Neural progenitor cell (in vitro differentiated cells): ENCODE measurements at regions not wholly inside any gene's neighbourhood (a gene's known extent, or its start where the extent isn't known, plus 50 kb on each side); places are given as distances from the start of the nearest gene placed in this dataset.

Experiments used
- DNase-seq: peaks from one replicate; pipeline ENCODE4 v3.0.0-alpha.2; 2016; ENCODE audit warnings: low spot score
- H2AFZ ChIP-seq: fragments of 200-600 bp; sonication (generic); replicated peaks from 2 replicates; pipeline ENCODE4 v1.6.1; 2016; ENCODE audit warnings: antibody characterized with exemption
- H3F3A ChIP-seq: fragments of 200-600 bp; sonication (generic); 2 replicates; pipeline ENCODE4 v1.6.1; 2016; ENCODE audit warnings: antibody characterized with exemption, low read depth
- H3K27ac ChIP-seq: fragments of 200-600 bp; sonication (generic); 2 replicates; pipeline ENCODE4 v1.5.1; 2016; ENCODE audit warnings: mild to moderate bottlenecking
- H3K27me3 ChIP-seq: fragments of 200-600 bp; sonication (generic); 2 replicates; pipeline ENCODE4 v1.6.1; 2016; ENCODE audit warnings: mild to moderate bottlenecking, moderate library complexity
- H3K36me3 ChIP-seq: fragments of 200-600 bp; sonication (generic); 2 replicates; pipeline ENCODE4 v1.5.1; 2016
- H3K4me1 ChIP-seq: fragments of 200-600 bp; sonication (generic); 2 replicates; pipeline ENCODE4 v1.6.1; 2016; ENCODE audit warnings: mixed run types
- H3K4me2 ChIP-seq: fragments of 200-600 bp; sonication (generic); 2 replicates; pipeline ENCODE4 v1.6.1; 2016
- H3K4me3 ChIP-seq: fragments of 200-600 bp; sonication (generic); 2 replicates; pipeline ENCODE4 v1.5.1; 2016
- H3K79me2 ChIP-seq: fragments of 200-600 bp; sonication (generic); 2 replicates; pipeline ENCODE4 v1.6.1; 2016; ENCODE audit warnings: low read depth
- H3K9ac ChIP-seq: fragments of 200-600 bp; sonication (generic); 2 replicates; pipeline ENCODE4 v1.6.1; 2016
- H3K9me3 ChIP-seq: fragments of 200-600 bp; sonication (generic); 2 replicates; pipeline ENCODE4 v1.5.1; 2016; ENCODE audit warnings: low read depth
- H4K20me1 ChIP-seq: fragments of 200-600 bp; sonication (generic); 2 replicates; pipeline ENCODE4 v1.6.1; 2016; ENCODE audit warnings: low read depth
- H3K27ac Mint-ChIP-seq: 3 replicates; pipeline ENCODE4 v1.8.0; 2021; ENCODE audit warnings: mixed read lengths
- H3K27me3 Mint-ChIP-seq: 2 replicates; pipeline ENCODE4 v1.8.0; 2022; ENCODE audit warnings: low read depth, mild to moderate bottlenecking, inconsistent platforms, moderate library complexity, mixed read lengths; ENCODE audit not compliant: insufficient read depth
- H3K36me3 Mint-ChIP-seq: 3 replicates; pipeline ENCODE4 v1.8.0; 2021; ENCODE audit warnings: mixed read lengths
- H3K4me1 Mint-ChIP-seq: 3 replicates; pipeline ENCODE4 v1.8.0; 2021; ENCODE audit warnings: mixed read lengths
- H3K4me3 Mint-ChIP-seq: 3 replicates; pipeline ENCODE4 v1.8.0; 2021; ENCODE audit warnings: mild to moderate bottlenecking, moderate library complexity, mixed read lengths
- H3K9me3 Mint-ChIP-seq: 3 replicates; pipeline ENCODE4 v1.8.0; 2020; ENCODE audit warnings: mixed read lengths
- EZH2 ChIP-seq: fragments of 200-600 bp; sonication (generic); IDR thresholded peaks from 2 replicates; pipeline ENCODE4 v1.6.1; 2017; ENCODE audit warnings: antibody characterized with exemption, mild to moderate bottlenecking, moderate library complexity
- EZH2phosphoT487 ChIP-seq: fragments of 200-600 bp; sonication (generic); IDR thresholded peaks from 2 replicates; pipeline ENCODE4 v1.6.1; 2017; ENCODE audit warnings: antibody characterized with exemption
- TF ChIP-seq, protein P1 (sequence below): fragments of 200-600 bp; sonication (generic); IDR thresholded peaks from 2 replicates; pipeline ENCODE4 v1.5.1; 2017; ENCODE audit warnings: antibody characterized with exemption, mild to moderate bottlenecking

DNA sequence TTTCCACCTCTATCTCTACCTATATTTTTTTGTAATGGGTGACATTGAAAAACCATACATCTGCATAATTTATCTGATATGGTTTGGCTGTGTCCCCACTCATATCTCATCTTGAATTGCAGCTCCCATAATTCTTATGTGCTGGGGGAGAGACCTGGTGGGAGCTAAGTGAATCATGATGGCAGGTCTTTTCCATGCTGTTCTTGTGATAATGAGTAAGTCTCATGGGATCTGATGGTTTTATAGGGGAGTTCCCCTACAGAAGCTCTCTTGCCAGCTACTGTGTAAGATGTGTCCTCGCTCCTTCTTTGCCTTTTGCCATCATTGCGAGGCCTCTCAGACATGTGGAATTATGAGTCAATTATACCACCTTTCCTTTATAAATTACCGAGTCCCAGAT lies 551.0 kb upstream of the ANO5 start:
- Mint-ChIP-seq H3K4me1 (peaks cover 3% of the 10 kb centered on the region), H3K9me3 (peaks cover 7% of the 10 kb centered on the region)

DNA sequence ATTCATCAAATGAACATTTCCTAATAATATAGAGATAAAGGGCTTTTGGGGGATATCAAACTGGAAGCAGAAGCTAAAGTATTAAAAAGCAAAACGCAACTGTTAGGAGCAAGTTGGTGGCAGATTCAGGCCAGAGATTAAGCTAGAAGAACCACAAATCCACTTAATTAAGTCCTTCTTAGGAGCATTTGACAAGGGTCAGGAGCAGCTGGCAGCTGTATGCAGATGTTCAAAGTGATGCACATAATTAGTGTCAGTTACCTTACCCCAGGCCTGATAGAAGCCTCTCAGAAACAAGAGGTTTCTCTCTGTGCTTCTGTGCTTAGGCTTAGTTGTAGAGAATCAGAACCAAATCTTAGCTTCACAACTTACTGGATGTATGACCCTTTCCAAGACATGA lies 546.5 kb upstream of the ANO5 start:
- Histone ChIP-seq H4K20me1 (no peaks in the 10 kb centered on the region), H2AFZ (no peak overlapping the region)
- H3K36me3 Mint-ChIP-seq: no peaks in the 10 kb centered on the region

More for the DNA sequence above, 551.0 kb upstream of the ANO5 start:
- Histone ChIP-seq H3K4me2 (no peak overlapping the region), H3K36me3 (no peaks in the 10 kb centered on the region), H2AFZ (no peak overlapping the region), H3K9me3 (no peaks in the 10 kb centered on the region), H3K4me3 (no peak overlapping the region), H3F3A (no peaks in the 10 kb centered on the region), H3K27me3 (no peaks in the 10 kb centered on the region), H3K27ac (no peak overlapping the region), H3K9ac (no peak overlapping the region), H4K20me1 (no peaks in the 10 kb centered on the region), H3K79me2 (no peaks in the 10 kb centered on the region), H3K4me1 (peaks cover 5% of the 10 kb centered on the region)
- Mint-ChIP-seq H3K27me3 (peaks cover 3% of the 10 kb centered on the region), H3K4me3 (no peak overlapping the region), H3K36me3 (no peaks in the 10 kb centered on the region), H3K27ac (no peak overlapping the region)
- no peak for DNase-seq
- TF ChIP-seq EZH2 (no peak), EZH2phosphoT487 (no peak)
- TF ChIP-seq, protein P1, sequence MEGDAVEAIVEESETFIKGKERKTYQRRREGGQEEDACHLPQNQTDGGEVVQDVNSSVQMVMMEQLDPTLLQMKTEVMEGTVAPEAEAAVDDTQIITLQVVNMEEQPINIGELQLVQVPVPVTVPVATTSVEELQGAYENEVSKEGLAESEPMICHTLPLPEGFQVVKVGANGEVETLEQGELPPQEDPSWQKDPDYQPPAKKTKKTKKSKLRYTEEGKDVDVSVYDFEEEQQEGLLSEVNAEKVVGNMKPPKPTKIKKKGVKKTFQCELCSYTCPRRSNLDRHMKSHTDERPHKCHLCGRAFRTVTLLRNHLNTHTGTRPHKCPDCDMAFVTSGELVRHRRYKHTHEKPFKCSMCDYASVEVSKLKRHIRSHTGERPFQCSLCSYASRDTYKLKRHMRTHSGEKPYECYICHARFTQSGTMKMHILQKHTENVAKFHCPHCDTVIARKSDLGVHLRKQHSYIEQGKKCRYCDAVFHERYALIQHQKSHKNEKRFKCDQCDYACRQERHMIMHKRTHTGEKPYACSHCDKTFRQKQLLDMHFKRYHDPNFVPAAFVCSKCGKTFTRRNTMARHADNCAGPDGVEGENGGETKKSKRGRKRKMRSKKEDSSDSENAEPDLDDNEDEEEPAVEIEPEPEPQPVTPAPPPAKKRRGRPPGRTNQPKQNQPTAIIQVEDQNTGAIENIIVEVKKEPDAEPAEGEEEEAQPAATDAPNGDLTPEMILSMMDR: no peak

GRCh38 chr11:21650961-21651360 lies 541.9 kb upstream of the ANO5 start:
- no peak for TF ChIP-seq EZH2
- TF ChIP-seq EZH2phosphoT487: no peak
- TF ChIP-seq, protein P1: no peak
- no peak overlapping the region for H3K4me3 ChIP-seq
- no peak for DNase-seq
- H3K9me3 ChIP-seq: no peaks in the 10 kb centered on the region
- H4K20me1 ChIP-seq: no peaks in the 10 kb centered on the region
- no peak overlapping the region for H3K27ac ChIP-seq
- no peaks in the 10 kb centered on the region for H3K27me3 ChIP-seq
- H3K4me1 Mint-ChIP-seq: peaks cover 20% of the 10 kb centered on the region
- no peak overlapping the region for H3K4me2 ChIP-seq
- H3K79me2 ChIP-seq: no peaks in the 10 kb centered on the region
- H3K27ac Mint-ChIP-seq: no peak overlapping the region
- peaks cover 13% of the 10 kb centered on the region for H3K4me1 ChIP-seq
- no peaks in the 10 kb centered on the region for H3K36me3 Mint-ChIP-seq
- no peaks in the 10 kb centered on the region for H3F3A ChIP-seq
- no peak overlapping the region for H2AFZ ChIP-seq
- no peaks in the 10 kb centered on the region for H3K9me3 Mint-ChIP-seq
- no peak overlapping the region for H3K4me3 Mint-ChIP-seq
- no peaks in the 10 kb centered on the region for H3K27me3 Mint-ChIP-seq
- no peak overlapping the region for H3K9ac ChIP-seq
- H3K36me3 ChIP-seq: no peaks in the 10 kb centered on the region

More for the DNA sequence above, 546.5 kb upstream of the ANO5 start:
- H3K9ac ChIP-seq: no peak overlapping the region
- H3K27ac ChIP-seq: no peak overlapping the region
- H3K27me3 ChIP-seq: no peaks in the 10 kb centered on the region
- no peak for TF ChIP-seq EZH2phosphoT487
- TF ChIP-seq, protein P1: no peak
- TF ChIP-seq EZH2: no peak
- DNase-seq: no peak
- no peaks in the 10 kb centered on the region for H3K79me2 ChIP-seq
- Mint-ChIP-seq H3K4me1 (peaks cover 3% of the 10 kb centered on the region), H3K27ac (no peak overlapping the region), H3K27me3 (peaks cover 3% of the 10 kb centered on the region), H3K4me3 (no peak overlapping the region), H3K9me3 (peaks cover 7% of the 10 kb centered on the region)
- H3K9me3 ChIP-seq: no peaks in the 10 kb centered on the region
- no peaks in the 10 kb centered on the region for H3K36me3 ChIP-seq
- no peak overlapping the region for H3K4me3 ChIP-seq
- H3F3A ChIP-seq: no peaks in the 10 kb centered on the region
- peaks cover 5% of the 10 kb centered on the region for H3K4me1 ChIP-seq
- H3K4me2 ChIP-seq: no peak overlapping the region
